NCI-H1048 (cell line): ENCODE measurements at regions not wholly inside any gene's neighbourhood (a gene's known extent, or its start where the extent isn't known, plus 50 kb on each side); places are given as distances from the start of the nearest gene placed in this dataset.
"Not testable (repeated sequence)": the region's sequence is repeated elsewhere in the genome, so short reads cannot be mapped to it uniquely, and the experiment has no call there.

Experiments
- DNase-seq: peaks from one replicate; lab custom pipeline; 2025; lab: John Stamatoyannopoulos, UW

GRCh38 chr5:38607396-38607795 is 51.0 kb upstream of the LIFR start:
- no peak for DNase-seq

- no peak for DNase-seq
Observed at GRCh38 chr5:38607930-38608564, 51.6 kb upstream of the LIFR start.

GRCh38 chr5:38608874-38609273 is 52.4 kb upstream of the LIFR start:
- DNase-seq, result no peak

- no peak for DNase-seq
Observed at GRCh38 chr5:38612851-38613250, 56.4 kb upstream of the LIFR start.

- no peak for DNase-seq
Observed at GRCh38 chr5:38613490-38613889, 57.0 kb upstream of the LIFR start.

- no peak for DNase-seq
Observed at GRCh38 chr5:38613992-38614836, 57.8 kb upstream of the LIFR start.

- DNase-seq, result no peak
Observed at GRCh38 chr5:38615042-38615441, 58.6 kb upstream of the LIFR start.

- DNase-seq, result no peak
Observed at GRCh38 chr5:38615981-38616451, 59.6 kb upstream of the LIFR start.

- DNase-seq, result no peak
Observed at GRCh38 chr5:38618154-38618553, 61.7 kb upstream of the LIFR start.

- DNase-seq, result no peak
Observed at GRCh38 chr5:38621331-38621730, 64.9 kb upstream of the LIFR start.

- no peak for DNase-seq
Observed at GRCh38 chr5:38621840-38622437, 65.5 kb upstream of the LIFR start.

- no peak for DNase-seq
Observed at GRCh38 chr5:38622723-38623129, 66.3 kb upstream of the LIFR start.

- not testable (repeated sequence) for DNase-seq
Observed at GRCh38 chr5:38624541-38624940, 68.1 kb upstream of the LIFR start.

GRCh38 chr5:38631376-38631775 is 74.9 kb upstream of the LIFR start:
- DNase-seq, result not testable (repeated sequence)

- no peak for DNase-seq
Observed at GRCh38 chr5:38634568-38635369, 78.3 kb upstream of the LIFR start.

GRCh38 chr5:38636626-38637025 is 80.2 kb upstream of the LIFR start:
- DNase-seq, result no peak

GRCh38 chr5:38638656-38639055 is 82.2 kb upstream of the LIFR start:
- DNase-seq, result no peak

- no peak for DNase-seq
Observed at GRCh38 chr5:38639377-38640358, 83.2 kb upstream of the LIFR start.

- no peak for DNase-seq
Observed at GRCh38 chr5:38641003-38641402, 84.6 kb upstream of the LIFR start.

GRCh38 chr5:38642189-38642911 is 85.9 kb upstream of the LIFR start:
- DNase-seq, result no peak
